Naive thymus-derived CD4-positive, alpha-beta T cell (primary cell): ENCODE measurements at regions not wholly inside any gene's neighbourhood (a gene's known extent, or its start where the extent isn't known, plus 50 kb on each side); places are given as distances from the start of the nearest gene placed in this dataset.

Experiments
- ATAC-seq: fragments of 150-1000 bp; cut with Tn5 transposase; 2 replicates; pipeline ENCODE4 v1.10.0; 2021; ENCODE audit warnings: mild to moderate bottlenecking, moderate library complexity
- CTCF ChIA-PET: fragments of 350-600 bp; sonication (Branson Sonifier 250); formaldehyde crosslinking; loops from one replicate; lab custom pipeline; 2021; ENCODE audit warnings: antibody characterized with exemption; lab: Charles Lee
- POLR2A ChIA-PET: fragments of 350-600 bp; sonication (Branson Sonifier 250); formaldehyde crosslinking; loops from one replicate; lab custom pipeline; 2021; ENCODE audit warnings: antibody characterized with exemption, inconsistent platforms; lab: Charles Lee
- DNase-seq, 9 donors: peaks; one replicate each; pipeline versions ENCODE4 v3.0.0 to v3.0.0-alpha.2; 2020 to 2022; ENCODE audit warnings: mixed read lengths in 1 of 9
- H3K27ac ChIP-seq: one replicate; pipeline ENCODE4 v1.7.0; 2013; ENCODE audit warnings: mild to moderate bottlenecking, low read depth, low read length, moderate library complexity
- H3K27me3 ChIP-seq, 2 donors: one replicate each; pipeline ENCODE4 v1.7.0; 2013; ENCODE audit warnings: low read length in 2 of 2, mild to moderate bottlenecking in 2 of 2, moderate library complexity in 2 of 2; ENCODE audit not compliant: control insufficient read depth in 2 of 2, insufficient read depth in 2 of 2
- H3K36me3 ChIP-seq, 3 experiments: 1 replicate in 2 of 3; 2 replicates in 1 of 3; pipeline ENCODE4 v1.7.0; 2013; ENCODE audit warnings: low read length in 3 of 3, mild to moderate bottlenecking in 3 of 3, moderate library complexity in 1 of 3; ENCODE audit not compliant: insufficient read depth in 3 of 3, control insufficient read depth in 2 of 3
- H3K4me1 ChIP-seq, 2 donors: one replicate each; pipeline ENCODE4 v1.7.0; 2013; ENCODE audit warnings: low read length in 2 of 2, mild to moderate bottlenecking in 2 of 2, moderate library complexity in 1 of 2; ENCODE audit not compliant: control insufficient read depth in 2 of 2, insufficient read depth in 2 of 2
- H3K4me3 ChIP-seq: 2 replicates; pipeline ENCODE4 v1.7.0; 2013; ENCODE audit warnings: mild to moderate bottlenecking, low read length
- H3K9me3 ChIP-seq, 3 experiments: 1 replicate in 2 of 3; 2 replicates in 1 of 3; pipeline ENCODE4 v1.7.0; 2013; ENCODE audit warnings: low read length in 3 of 3; ENCODE audit not compliant: control insufficient read depth in 2 of 3
- H3K27ac Mint-ChIP-seq, 9 donors: one replicate each; pipeline ENCODE4 v1.8.0; 2020 to 2022; ENCODE audit warnings: mixed read lengths in 9 of 9, mild to moderate bottlenecking in 8 of 9, moderate library complexity in 5 of 9, inconsistent platforms in 2 of 9
- H3K27me3 Mint-ChIP-seq, 5 donors: one replicate each; pipeline ENCODE4 v1.8.0; 2021 to 2022; ENCODE audit warnings: mixed read lengths in 5 of 5, mild to moderate bottlenecking in 1 of 5
- H3K36me3 Mint-ChIP-seq, 5 donors: one replicate each; pipeline ENCODE4 v1.8.0; 2020 to 2022; ENCODE audit warnings: mixed read lengths in 5 of 5, mild to moderate bottlenecking in 3 of 5, inconsistent platforms in 1 of 5
- H3K4me1 Mint-ChIP-seq, 7 donors: one replicate each; pipeline ENCODE4 v1.8.0; 2020 to 2022; ENCODE audit warnings: mixed read lengths in 7 of 7, mild to moderate bottlenecking in 3 of 7, inconsistent platforms in 1 of 7
- H3K4me3 Mint-ChIP-seq, 10 donors: one replicate each; pipeline ENCODE4 v1.8.0; 2020 to 2022; ENCODE audit warnings: mild to moderate bottlenecking in 10 of 10, mixed read lengths in 10 of 10, moderate library complexity in 6 of 10, inconsistent platforms in 2 of 10
- H3K9me3 Mint-ChIP-seq, 11 donors: one replicate each; pipeline ENCODE4 v1.8.0; 2020 to 2022; ENCODE audit warnings: mixed read lengths in 11 of 11, mild to moderate bottlenecking in 4 of 11, inconsistent platforms in 1 of 11, moderate library complexity in 1 of 11
- intact Hi-C, 2 donors: fragments of 100-400 bp; cut with micrococcal nuclease; formaldehyde crosslinking; loops; one replicate each; pipeline ENCODE4 v1.15.1; 2023

GRCh38 chr4:180640193-180640592 lies 1603.0 kb upstream of the TENM3 start:
- no peak for DNase-seq
- Mint-ChIP-seq H3K9me3 (peaks cover 0 to 5% (median 0%) of the 10 kb centered on the region in 11 donors), H3K36me3 (no peaks in the 10 kb centered on the region), H3K27ac (no peak overlapping the region), H3K27me3 (no peaks in the 10 kb centered on the region), H3K4me3 (no peak overlapping the region), H3K4me1 (no peaks in the 10 kb centered on the region)
- H3K27ac ChIP-seq = no peak overlapping the region
- POLR2A ChIA-PET = no interaction called here
- no peak overlapping the region for H3K4me3 ChIP-seq
- H3K4me1 ChIP-seq = no peaks in the 10 kb centered on the region
- no peaks in the 10 kb centered on the region for H3K27me3 ChIP-seq
- intact Hi-C loops = no loop called here
- no peaks in the 10 kb centered on the region for H3K36me3 ChIP-seq
- CTCF ChIA-PET = no interaction called here
- H3K9me3 ChIP-seq = no peaks in the 10 kb centered on the region
- ATAC-seq = no peak

- Histone ChIP-seq H3K27me3 (no peaks in the 10 kb centered on the region), H3K4me1 (no peaks in the 10 kb centered on the region), H3K4me3 (no peak overlapping the region), H3K27ac (no peak overlapping the region), H3K9me3 (no peaks in the 10 kb centered on the region), H3K36me3 (no peaks in the 10 kb centered on the region)
- no peaks in the 10 kb centered on the region for H3K36me3 Mint-ChIP-seq
- H3K27ac Mint-ChIP-seq = no peak overlapping the region
- DNase-seq (no peak), ATAC-seq (no peak)
- ChIA-PET CTCF (no interaction called here), POLR2A (no interaction called here)
- intact Hi-C loops = no loop called here
- no peaks in the 10 kb centered on the region for H3K4me1 Mint-ChIP-seq
- H3K4me3 Mint-ChIP-seq = no peak overlapping the region
- peaks cover 0 to 5% (median 0%) of the 10 kb centered on the region in 11 donors for H3K9me3 Mint-ChIP-seq
- H3K27me3 Mint-ChIP-seq = no peaks in the 10 kb centered on the region
These were observed 1601.7 kb upstream of the TENM3 start for GRCh38 chr4:180641495-180641894.

DNA sequence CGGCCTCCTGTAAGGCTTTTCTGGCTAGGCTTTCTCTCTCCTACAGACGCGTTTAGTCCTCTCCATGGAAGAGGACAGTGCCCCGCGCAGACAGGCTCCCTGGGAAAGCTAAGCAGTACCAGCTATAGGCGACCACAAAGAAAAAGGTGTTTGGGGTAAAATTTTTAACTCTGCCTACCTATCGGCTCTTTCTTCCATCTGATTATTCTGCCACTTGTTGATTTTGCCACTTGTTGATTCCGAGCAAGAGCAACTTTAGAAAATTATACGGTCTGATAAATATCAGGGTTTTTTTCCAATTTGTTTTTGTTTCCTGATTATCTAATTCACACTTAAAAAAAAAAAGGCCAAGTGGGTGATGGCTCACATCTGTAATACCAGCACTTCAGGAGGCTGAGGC lies 1600.5 kb upstream of the TENM3 start:
- POLR2A ChIA-PET = no interaction called here
- intact Hi-C loops = no loop called here
- DNase-seq (no peak), ATAC-seq (no peak)
- Mint-ChIP-seq H3K27me3 (no peaks in the 10 kb centered on the region), H3K27ac (no peak overlapping the region), H3K4me3 (no peak overlapping the region), H3K36me3 (no peaks in the 10 kb centered on the region), H3K9me3 (peaks cover 0 to 3% (median 0%) of the 10 kb centered on the region in 11 donors), H3K4me1 (no peaks in the 10 kb centered on the region)
- Histone ChIP-seq H3K9me3 (no peaks in the 10 kb centered on the region), H3K4me3 (no peak overlapping the region), H3K27me3 (no peaks in the 10 kb centered on the region), H3K27ac (no peak overlapping the region), H3K36me3 (no peaks in the 10 kb centered on the region), H3K4me1 (no peaks in the 10 kb centered on the region)
- CTCF ChIA-PET = no interaction called here

- no peak overlapping the region for H3K27ac ChIP-seq
- H3K4me3 Mint-ChIP-seq = no peak overlapping the region
- CTCF ChIA-PET = no interaction called here
- DNase-seq = no peak
- intact Hi-C loops = no loop called here
- POLR2A ChIA-PET = no interaction called here
- no peak overlapping the region for H3K4me3 ChIP-seq
- no peaks in the 10 kb centered on the region for H3K36me3 ChIP-seq
- H3K4me1 Mint-ChIP-seq = no peaks in the 10 kb centered on the region
- no peaks in the 10 kb centered on the region for H3K9me3 ChIP-seq
- no peak for ATAC-seq
- no peaks in the 10 kb centered on the region for H3K27me3 Mint-ChIP-seq
- H3K36me3 Mint-ChIP-seq = no peaks in the 10 kb centered on the region
- H3K9me3 Mint-ChIP-seq = peaks cover 0 to 3% (median 0%) of the 10 kb centered on the region in 11 donors
- no peaks in the 10 kb centered on the region for H3K4me1 ChIP-seq
- no peak overlapping the region for H3K27ac Mint-ChIP-seq
- H3K27me3 ChIP-seq = no peaks in the 10 kb centered on the region
These were observed 1592.9 kb upstream of the TENM3 start for GRCh38 chr4:180650273-180650672.

DNA sequence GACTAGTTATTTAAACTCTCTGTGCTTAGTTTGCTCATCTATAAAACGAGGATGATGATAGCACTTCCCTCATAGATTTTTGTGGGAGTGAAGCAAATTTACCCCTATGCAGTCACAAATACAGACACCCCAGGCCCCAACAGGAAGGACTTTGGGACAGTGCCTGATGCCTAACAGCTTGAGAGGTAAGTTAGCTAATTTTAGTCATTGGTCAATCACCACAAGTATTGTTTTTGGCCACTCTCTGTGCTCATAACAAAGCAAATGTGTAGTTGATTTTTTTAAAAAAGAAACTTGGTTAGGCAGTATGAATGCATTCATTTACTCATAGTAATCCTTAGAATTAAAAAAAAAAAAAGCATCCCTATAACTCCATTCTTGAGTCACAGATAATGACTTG lies 1590.7 kb upstream of the TENM3 start:
- Mint-ChIP-seq H3K27me3 (no peaks in the 10 kb centered on the region), H3K27ac (no peak overlapping the region), H3K4me3 (no peak overlapping the region), H3K9me3 (peaks cover 0 to 3% (median 0%) of the 10 kb centered on the region in 11 donors), H3K36me3 (no peaks in the 10 kb centered on the region), H3K4me1 (no peaks in the 10 kb centered on the region)
- ChIA-PET POLR2A (no interaction called here), CTCF (no interaction called here)
- no peak for ATAC-seq
- intact Hi-C loops = no loop called here
- Histone ChIP-seq H3K36me3 (no peaks in the 10 kb centered on the region), H3K4me1 (no peaks in the 10 kb centered on the region), H3K9me3 (no peaks in the 10 kb centered on the region), H3K27ac (no peak overlapping the region), H3K4me3 (no peak overlapping the region), H3K27me3 (no peaks in the 10 kb centered on the region)
- DNase-seq = no peak

DNA sequence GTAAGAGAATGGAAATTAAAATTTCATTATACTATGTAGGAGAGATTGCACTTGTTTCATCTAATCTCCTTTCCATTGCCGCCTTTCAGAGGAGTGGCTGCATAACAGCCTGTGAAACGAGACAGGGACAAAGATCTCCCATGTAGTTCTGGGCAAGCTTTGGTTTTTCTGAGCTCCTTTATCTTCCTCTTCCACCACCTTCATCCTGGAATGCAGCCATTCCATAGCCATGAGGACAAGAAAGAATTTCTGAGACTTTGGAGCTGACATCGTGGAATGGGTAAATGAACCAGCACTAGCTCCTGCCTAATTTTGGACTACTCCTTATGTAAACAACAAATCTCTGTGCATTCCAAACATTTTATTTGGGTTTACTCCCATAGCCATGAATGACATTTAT lies 1587.3 kb upstream of the TENM3 start:
- Histone ChIP-seq H3K36me3 (no peaks in the 10 kb centered on the region), H3K9me3 (no peaks in the 10 kb centered on the region), H3K4me3 (no peak overlapping the region), H3K4me1 (no peaks in the 10 kb centered on the region), H3K27me3 (no peaks in the 10 kb centered on the region), H3K27ac (no peak overlapping the region)
- DNase-seq (no peak), ATAC-seq (no peak)
- H3K27ac Mint-ChIP-seq = no peak overlapping the region
- ChIA-PET CTCF (no interaction called here), POLR2A (no interaction called here)
- H3K4me1 Mint-ChIP-seq = no peaks in the 10 kb centered on the region
- H3K36me3 Mint-ChIP-seq = no peaks in the 10 kb centered on the region
- peaks cover 0 to 4% (median 0%) of the 10 kb centered on the region in 11 donors for H3K9me3 Mint-ChIP-seq
- H3K4me3 Mint-ChIP-seq = no peak overlapping the region
- no peaks in the 10 kb centered on the region for H3K27me3 Mint-ChIP-seq
- intact Hi-C loops = no loop called here

DNA sequence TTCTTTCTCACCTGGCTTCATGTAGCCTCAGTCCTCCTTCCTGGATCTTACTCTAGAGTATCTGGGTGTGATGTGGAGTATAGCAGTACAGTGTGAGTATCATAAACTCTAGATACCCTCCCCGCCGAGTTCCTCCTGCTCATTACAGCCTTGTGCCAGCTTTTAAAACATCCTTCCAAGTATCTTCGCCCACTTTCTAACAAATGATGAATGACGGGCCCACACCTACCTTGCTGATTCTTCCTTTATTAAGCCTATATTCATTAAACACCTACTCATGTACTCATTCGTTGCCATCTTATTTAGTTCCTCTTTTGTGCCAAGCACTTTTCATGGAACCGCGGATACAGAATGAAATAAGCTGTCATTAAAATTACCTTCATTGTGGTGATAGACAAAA lies 1585.3 kb upstream of the TENM3 start:
- ATAC-seq = no peak
- H3K27ac Mint-ChIP-seq = no peak overlapping the region
- peaks cover 0 to 4% (median 0%) of the 10 kb centered on the region in 11 donors for H3K9me3 Mint-ChIP-seq
- no peaks in the 10 kb centered on the region for H3K36me3 ChIP-seq
- no peaks in the 10 kb centered on the region for H3K4me1 ChIP-seq
- no peaks in the 10 kb centered on the region for H3K36me3 Mint-ChIP-seq
- H3K4me1 Mint-ChIP-seq = no peaks in the 10 kb centered on the region
- no peaks in the 10 kb centered on the region for H3K27me3 Mint-ChIP-seq
- intact Hi-C loops = no loop called here
- no peak for DNase-seq
- no peaks in the 10 kb centered on the region for H3K27me3 ChIP-seq
- ChIA-PET CTCF (no interaction called here), POLR2A (no interaction called here)
- H3K4me3 ChIP-seq = no peak overlapping the region
- H3K4me3 Mint-ChIP-seq = no peak overlapping the region
- no peaks in the 10 kb centered on the region for H3K9me3 ChIP-seq
- H3K27ac ChIP-seq = no peak overlapping the region
